WI38 (cell line): ENCODE measurements at regions not wholly inside any gene's neighbourhood (a gene's known extent, or its start where the extent isn't known, plus 50 kb on each side); places are given as distances from the start of the nearest gene placed in this dataset.
A peak's percentile ranks its signal among the peaks of the same experiment; 100 is the strongest.
"Not testable (repeated sequence)": the region's sequence is repeated elsewhere in the genome, so short reads cannot be mapped to it uniquely, and the experiment has no call there.

Experiments
- H3K4me3 ChIP-seq: 2 replicates; pipeline ENCODE4 v1.5.1; 2011; ENCODE audit warnings: low read depth, mild to moderate bottlenecking, control low read depth, low read length
- CTCF ChIP-seq: IDR thresholded peaks from 2 replicates; pipeline ENCODE4 v1.5.1; 2012; ENCODE audit warnings: low read depth, mild to moderate bottlenecking, control low read depth, low read length

- TF ChIP-seq CTCF, result no peak
Observed at GRCh38 chr2:120544522-120544921, 191.1 kb upstream of the GLI2 start.

DNA sequence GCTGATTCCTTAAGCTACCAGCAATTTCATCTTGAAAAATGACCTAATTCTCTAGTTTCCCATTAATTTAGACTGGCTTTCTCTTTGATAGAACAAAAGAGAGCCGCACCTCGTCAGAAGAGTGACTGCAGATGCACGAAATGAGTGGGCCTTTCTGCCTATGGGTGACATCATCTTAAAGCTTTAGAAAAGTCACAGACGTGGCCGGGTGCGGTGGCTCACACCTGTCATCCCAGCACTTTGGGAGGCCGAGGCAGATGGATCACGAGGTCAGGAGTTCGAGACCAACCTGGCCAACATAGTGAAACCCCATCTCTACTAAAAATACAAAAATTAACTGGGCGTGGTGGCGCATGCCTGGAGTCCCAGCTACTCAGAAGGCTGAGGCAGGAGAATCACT, 190.7 kb upstream of the GLI2 start:
- not testable (repeated sequence) for H3K4me3 ChIP-seq

More at GRCh38 chr2:120544522-120544921, 191.1 kb upstream of the GLI2 start:
- no peak overlapping the region for H3K4me3 ChIP-seq

- no peak for TF ChIP-seq CTCF
- no peak overlapping the region for H3K4me3 ChIP-seq
Observed at GRCh38 chr2:120545521-120546047, 190.1 kb upstream of the GLI2 start.

DNA sequence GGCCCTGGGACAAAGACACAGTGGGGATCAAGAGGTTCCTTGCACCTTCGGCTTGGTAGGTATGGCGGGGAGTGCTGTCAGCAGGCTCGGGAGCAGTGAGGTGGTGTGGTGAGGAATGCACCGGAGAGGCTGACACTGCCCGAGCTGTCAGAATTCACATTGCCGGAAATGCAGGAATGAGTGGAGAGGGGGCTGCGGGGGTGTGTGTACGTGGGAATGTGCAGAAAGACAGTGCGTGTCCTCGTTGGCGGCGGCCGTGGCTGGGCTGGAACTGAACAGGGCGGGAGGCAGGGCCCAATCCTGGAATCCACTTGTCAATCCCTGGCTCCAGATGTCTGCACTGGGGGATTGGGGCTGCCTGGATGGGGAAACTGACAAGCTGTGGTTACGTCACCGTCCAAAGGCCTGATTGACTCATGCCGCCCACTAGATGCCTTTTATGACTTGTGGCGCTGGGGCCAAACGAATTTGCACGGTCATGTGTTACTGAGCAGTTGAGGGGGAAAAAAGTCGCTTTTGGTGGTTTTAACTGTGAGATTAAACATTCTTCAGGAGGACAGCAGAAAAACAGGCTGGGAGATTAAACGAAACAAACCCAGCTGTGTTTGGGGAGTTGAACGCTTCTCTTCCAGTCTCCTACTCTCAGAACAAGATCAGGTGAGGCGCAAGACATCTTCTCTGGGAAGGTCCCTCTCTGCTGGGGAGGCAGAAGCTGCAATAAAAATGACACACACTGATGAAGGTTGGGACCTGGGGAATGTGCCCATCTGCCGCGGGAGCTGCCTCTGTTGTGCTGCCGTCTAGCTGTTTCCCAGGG, 189.4 kb upstream of the GLI2 start:
- H3K4me3 ChIP-seq, result peak overlapping the region; percentile 8; the same call in 1 of the 2 replicates
- no peak for TF ChIP-seq CTCF

- no peak overlapping the region for H3K4me3 ChIP-seq
- TF ChIP-seq CTCF, result no peak
Observed at GRCh38 chr2:120546865-120547390, 188.7 kb upstream of the GLI2 start.

- no peak for TF ChIP-seq CTCF
- H3K4me3 ChIP-seq, result no peak overlapping the region
Observed at GRCh38 chr2:120547662-120548061, 188.0 kb upstream of the GLI2 start.

- H3K4me3 ChIP-seq, result no peak overlapping the region
- TF ChIP-seq CTCF, result no peak
Observed at GRCh38 chr2:120548627-120549608, 186.8 kb upstream of the GLI2 start.
